ENCODE measurements at regions not wholly inside any gene's neighbourhood (a gene's known extent, or its start where the extent isn't known, plus 50 kb on each side); places are given as distances from the start of the nearest gene placed in this dataset.

- Histone ChIP-seq H3K4me1 (replicated peaks in 1 of 4; ENCODE audit: control insufficient read depth in 3 of 4, insufficient read depth in 4 of 4, low read length in 3 of 4) (no peaks in the 10 kb centered on the region), H3K79me1 (ENCODE audit: low read depth, low read length) (no peaks in the 10 kb centered on the region), H3K27me3 (replicated peaks in 1 of 4; ENCODE audit: control insufficient read depth in 3 of 4, extremely low read depth in 1 of 4, insufficient read depth in 3 of 4, low read length in 3 of 4) (no peaks in the 10 kb centered on the region), H2BK15ac (ENCODE audit: low read length) (no peak overlapping the region), H4K5ac (ENCODE audit: insufficient read length, low read depth, low read length) (no peak overlapping the region), H3K4me3 (ENCODE audit: extremely low read depth in 1 of 4, insufficient read depth in 2 of 4, low read depth in 3 of 4, low read length in 4 of 4) (no peak overlapping the region), H3K9me3 (ENCODE audit: insufficient read depth in 2 of 2, low read depth in 1 of 2, low read length in 1 of 2) (no peaks in the 10 kb centered on the region), H3K18ac (ENCODE audit: extremely low read depth, low read length) (no peak overlapping the region), H3K27ac (ENCODE audit: low read depth, low read length) (no peak overlapping the region), H2AK5ac (ENCODE audit: low read depth, low read length) (no peak overlapping the region), H4K91ac (replicated peaks; ENCODE audit: insufficient read length, low read length) (no peak overlapping the region), H3K56ac (replicated peaks; ENCODE audit: insufficient read length, low read depth, low read length) (no peak overlapping the region), H3K4ac (replicated peaks; ENCODE audit: insufficient read length, low read depth, low read length) (no peak overlapping the region), H3K23me2 (ENCODE audit: low read depth, low read length) (no peaks in the 10 kb centered on the region), H3K23ac (ENCODE audit: insufficient read length) (no peak overlapping the region), H2AFZ (ENCODE audit: low read length) (no peak overlapping the region), H2BK12ac (ENCODE audit: low read depth, low read length) (no peak overlapping the region), H2BK120ac (replicated peaks; ENCODE audit: low read depth, low read length) (no peak overlapping the region), H3K79me2 (ENCODE audit: control insufficient read depth in 1 of 2, insufficient read depth in 2 of 2, low read length in 2 of 2) (no peaks in the 10 kb centered on the region), H4K20me1 (replicated peaks in 1 of 2; ENCODE audit: control insufficient read depth in 1 of 2, insufficient read depth in 2 of 2, low read length in 2 of 2) (no peaks in the 10 kb centered on the region), H3K36me3 (ENCODE audit: control insufficient read depth in 2 of 4, insufficient read depth in 4 of 4, low read length in 3 of 4) (no peaks in the 10 kb centered on the region), H2BK20ac (ENCODE audit: low read length) (no peak overlapping the region), H2BK5ac (ENCODE audit: low read depth, low read length) (no peak overlapping the region), H3K4me2 (ENCODE audit: insufficient read depth in 1 of 2, low read depth in 2 of 2, low read length in 2 of 2) (no peak overlapping the region), H3K9ac (replicated peaks in 1 of 4; ENCODE audit: extremely low read depth in 1 of 4, low read depth in 3 of 4, low read length in 3 of 4) (no peak overlapping the region), H3K14ac (ENCODE audit: insufficient read length) (no peak overlapping the region), H4K8ac (ENCODE audit: extremely low read depth, insufficient read depth, low read length) (no peak overlapping the region)
- ChIA-PET CTCF (ENCODE audit: partially characterized antibody) (no interaction called here), POLR2A (ENCODE audit: partially characterized antibody) (no interaction called here)
- no peak for FAIRE-seq
- DNase-seq (ENCODE audit: low read depth in 1 of 2, low spot score in 2 of 2) = no peak
- WGBS, 2 experiments (ENCODE audit: extremely low coverage in 1 of 2, insufficient coverage in 1 of 2, insufficient read length in 1 of 2, insufficient replicate concordance in 2 of 2, low coverage in 1 of 2, low lambda C conversion rate in 2 of 2, missing lambda C conversion rate in 1 of 2) = 78% methylated on average over 3 of the region's 3 CpGs; no CpG with 5 or more reads in 1 of the 2 experiments
- TF ChIP-seq MAX (IDR thresholded peaks at IDR 0.05) (no peak), ZNF274 (IDR thresholded peaks at IDR 0.05; ENCODE audit: borderline replicate concordance, extremely low read depth, low read length) (no peak), RXRA (IDR thresholded peaks at IDR 0.05; ENCODE audit: insufficient read depth, low read depth, low read length) (no peak), POU5F1 (IDR thresholded peaks at IDR 0.05; ENCODE audit: low read depth, low read length) (no peak), POLR2AphosphoS5 (IDR thresholded peaks at IDR 0.05; ENCODE audit: low read depth, low read length) (no peak), RBBP5 (IDR thresholded peaks at IDR 0.05; ENCODE audit: borderline replicate concordance, low read depth, low read length) (no peak), SP4 (IDR thresholded peaks at IDR 0.05; ENCODE audit: low read length) (no peak), KDM4A (IDR thresholded peaks at IDR 0.05; ENCODE audit: low read depth, low read length, severe bottlenecking) (no peak), EZH2 (IDR thresholded peaks at IDR 0.05; ENCODE audit: low read depth, low read length, severe bottlenecking) (no peak), TAF1 (IDR thresholded peaks at IDR 0.05; ENCODE audit: low read depth, low read length) (no peak), JUND (IDR thresholded peaks at IDR 0.05; ENCODE audit: low read length) (no peak), TCF12 (IDR thresholded peaks at IDR 0.05; ENCODE audit: low read depth, low read length) (no peak), SRF (IDR thresholded peaks at IDR 0.05; ENCODE audit: low read depth, low read length) (no peak), MAFK (IDR thresholded peaks at IDR 0.05; ENCODE audit: low read depth, low read length) (no peak), CTBP2 (IDR thresholded peaks at IDR 0.05; ENCODE audit: borderline replicate concordance, insufficient read depth, insufficient read length, low read length) (no peak), EGR1 (IDR thresholded peaks at IDR 0.05; ENCODE audit: borderline replicate concordance, low read depth, low read length) (no peak)
Measured at GRCh38 chr9:80931163-80931562, 758.2 kb downstream of the TLE1 start.
